Neural progenitor cell (in vitro differentiated cells): ENCODE measurements at regions not wholly inside any gene's neighbourhood (a gene's known extent, or its start where the extent isn't known, plus 50 kb on each side); places are given as distances from the start of the nearest gene placed in this dataset.

Experiments used
- EZH2 ChIP-seq: fragments of 200-600 bp; sonication (generic); IDR thresholded peaks from 2 replicates; pipeline ENCODE4 v1.6.1; 2017; ENCODE audit warnings: antibody characterized with exemption, mild to moderate bottlenecking, moderate library complexity
- EZH2phosphoT487 ChIP-seq: fragments of 200-600 bp; sonication (generic); IDR thresholded peaks from 2 replicates; pipeline ENCODE4 v1.6.1; 2017; ENCODE audit warnings: antibody characterized with exemption
- TF ChIP-seq, protein P1 (sequence below): fragments of 200-600 bp; sonication (generic); IDR thresholded peaks from 2 replicates; pipeline ENCODE4 v1.5.1; 2017; ENCODE audit warnings: antibody characterized with exemption, mild to moderate bottlenecking

DNA sequence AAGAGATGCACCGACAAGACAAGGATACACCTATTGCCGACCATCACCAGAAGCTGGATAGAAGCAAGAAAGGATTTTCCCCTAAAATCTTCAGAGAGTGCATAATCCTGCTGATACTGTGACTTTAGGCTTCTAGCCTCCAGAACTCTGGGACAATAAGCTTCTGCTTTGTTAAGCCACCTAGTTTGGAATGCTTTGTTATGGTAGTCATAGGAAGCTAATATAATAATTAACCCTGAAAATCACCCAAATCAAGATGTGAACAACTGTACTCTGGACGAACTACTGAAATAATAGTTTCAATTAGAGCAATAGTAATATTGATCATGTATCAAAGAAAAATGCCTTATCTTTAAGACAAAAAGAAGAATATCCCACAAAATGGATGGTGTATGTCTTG lies 524.6 kb downstream of the EFNB2 start:
- TF ChIP-seq, protein P1, sequence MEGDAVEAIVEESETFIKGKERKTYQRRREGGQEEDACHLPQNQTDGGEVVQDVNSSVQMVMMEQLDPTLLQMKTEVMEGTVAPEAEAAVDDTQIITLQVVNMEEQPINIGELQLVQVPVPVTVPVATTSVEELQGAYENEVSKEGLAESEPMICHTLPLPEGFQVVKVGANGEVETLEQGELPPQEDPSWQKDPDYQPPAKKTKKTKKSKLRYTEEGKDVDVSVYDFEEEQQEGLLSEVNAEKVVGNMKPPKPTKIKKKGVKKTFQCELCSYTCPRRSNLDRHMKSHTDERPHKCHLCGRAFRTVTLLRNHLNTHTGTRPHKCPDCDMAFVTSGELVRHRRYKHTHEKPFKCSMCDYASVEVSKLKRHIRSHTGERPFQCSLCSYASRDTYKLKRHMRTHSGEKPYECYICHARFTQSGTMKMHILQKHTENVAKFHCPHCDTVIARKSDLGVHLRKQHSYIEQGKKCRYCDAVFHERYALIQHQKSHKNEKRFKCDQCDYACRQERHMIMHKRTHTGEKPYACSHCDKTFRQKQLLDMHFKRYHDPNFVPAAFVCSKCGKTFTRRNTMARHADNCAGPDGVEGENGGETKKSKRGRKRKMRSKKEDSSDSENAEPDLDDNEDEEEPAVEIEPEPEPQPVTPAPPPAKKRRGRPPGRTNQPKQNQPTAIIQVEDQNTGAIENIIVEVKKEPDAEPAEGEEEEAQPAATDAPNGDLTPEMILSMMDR, result no peak
- TF ChIP-seq EZH2 (no peak), EZH2phosphoT487 (no peak)
